Lower leg skin (tissue), 4 donors: ENCODE measurements at regions not wholly inside any gene's neighbourhood (a gene's known extent, or its start where the extent isn't known, plus 50 kb on each side); places are given as distances from the start of the nearest gene placed in this dataset.
"Not testable (repeated sequence)": the region's sequence is repeated elsewhere in the genome, so short reads cannot be mapped to it uniquely, and the experiment has no call there.

ENCODE experiments used
- DNase-seq, 2 donors: peaks; one replicate each; pipeline ENCODE4 v3.0.0-alpha.2; 2019; ENCODE audit warnings: low spot score in 2 of 2
- H3K4me3 ChIP-seq: fragments of 200-600 bp; sonication (generic); 2 replicates; pipeline ENCODE4 v1.5.1; 2017; ENCODE audit warnings: mild to moderate bottlenecking, low read depth; ENCODE audit not compliant: poor library complexity, severe bottlenecking
- CTCF ChIP-seq, 3 donors: fragments of 450-650 bp; IDR thresholded peaks; one replicate each; pipeline ENCODE4 v1.5.1; 2016; ENCODE audit warnings: antibody characterized with exemption in 3 of 3, mild to moderate bottlenecking in 3 of 3, moderate library complexity in 2 of 3
- POLR2A ChIP-seq, 2 donors: fragments of 450-650 bp; IDR thresholded peaks; one replicate each; pipeline ENCODE4 v1.6.1; 2016 to 2017; ENCODE audit warnings: antibody characterized with exemption in 2 of 2, mild to moderate bottlenecking in 1 of 2, moderate library complexity in 1 of 2
- WGBS, 2 donors: methylation state at CpG; one replicate each; pipeline ENCODE4 v1.1.5; 2018; 5-methylcytosine and 5-hydroxymethylcytosine counted together
- intact Hi-C: fragments of 100-400 bp; cut with DNase I; formaldehyde crosslinking; loops from one replicate; pipeline ENCODE4 v1.15.0; 2023; ENCODE audit warnings: low total_unique reads

- H3K4me3 ChIP-seq, result no peak overlapping the region
- TF ChIP-seq POLR2A (IDR thresholded peaks at IDR 0.05) (no peak), CTCF (IDR thresholded peaks at IDR 0.05) (no peak)
- intact Hi-C loops, result no loop called here
- DNase-seq, result no peak
These were observed 153.0 kb upstream of the TRPC5 start for GRCh38 chrX:112235547-112235946.

DNA sequence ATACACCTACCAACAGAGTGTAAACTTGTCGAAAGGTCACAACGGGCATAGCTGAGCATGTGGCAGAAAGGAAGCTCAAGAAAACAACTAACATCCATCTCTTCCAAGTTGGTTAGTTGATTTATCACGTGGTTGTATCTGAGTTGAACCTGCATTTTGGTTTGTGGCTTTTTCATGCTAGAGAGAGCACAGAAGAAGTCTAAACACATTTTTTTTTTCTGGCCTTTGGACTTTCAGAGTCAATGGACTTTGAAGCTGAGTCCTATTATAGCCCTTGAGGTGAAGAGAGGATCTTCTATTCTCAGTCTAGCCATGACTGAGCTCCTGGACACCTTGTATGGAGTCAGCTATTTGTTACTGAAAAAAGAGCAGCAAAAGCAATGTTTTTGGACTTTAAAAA is 150.6 kb upstream of the TRPC5 start:
- 75 to 79% methylated on average over 3 of the region's 3 CpGs for WGBS, 2 donors
- TF ChIP-seq POLR2A (IDR thresholded peaks at IDR 0.05) (no peak), CTCF (IDR thresholded peaks at IDR 0.05) (no peak)

DNA sequence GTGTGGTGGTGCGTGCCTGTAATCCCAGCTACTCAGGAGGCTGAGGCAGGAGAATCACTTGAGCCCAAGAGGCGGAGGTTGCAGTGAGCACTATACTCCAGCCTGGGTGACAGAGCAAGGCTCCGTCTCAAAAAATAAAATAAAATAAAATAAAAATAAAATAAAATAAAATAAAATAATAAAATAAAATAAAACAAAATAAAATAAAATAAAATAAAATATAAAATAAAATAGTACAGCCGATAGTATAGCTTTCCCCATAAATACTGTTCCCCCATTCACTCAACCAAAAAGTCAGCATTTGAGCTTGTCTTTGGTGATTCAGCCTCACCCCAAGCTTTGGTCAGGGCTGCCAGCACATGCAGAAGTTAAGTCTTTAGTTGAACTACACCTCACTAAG is 144.2 kb upstream of the TRPC5 start:
- WGBS, 2 donors, result 85 to 95% methylated on average over 4 of the region's 4 CpGs
- H3K4me3 ChIP-seq, intact Hi-C loops, DNase-seq: not testable (repeated sequence)

More for the DNA sequence above, 150.6 kb upstream of the TRPC5 start:
- no peak for DNase-seq
- intact Hi-C loops, result no loop called here
- H3K4me3 ChIP-seq, result no peak overlapping the region

DNA sequence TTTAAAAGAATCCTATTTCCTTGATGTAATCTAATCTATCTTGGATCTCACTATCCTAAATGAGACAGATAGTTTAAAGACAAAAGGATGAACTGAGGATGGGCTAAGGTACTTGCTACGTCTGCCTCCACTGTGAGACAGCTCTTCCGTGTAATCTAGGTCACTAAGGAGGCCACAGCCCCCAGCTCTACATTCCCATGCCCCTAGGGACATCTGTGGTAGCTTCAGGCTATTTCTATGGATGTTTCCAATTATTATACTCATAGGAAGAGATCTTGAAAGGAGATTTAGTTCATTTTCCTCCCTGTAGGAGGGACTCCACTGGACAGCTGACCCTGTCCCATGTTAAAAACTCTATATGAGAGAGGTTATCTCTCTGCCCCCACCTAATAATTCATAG is 140.8 kb upstream of the TRPC5 start:
- intact Hi-C loops, result no loop called here
- DNase-seq, result no peak
- no peak for TF ChIP-seq CTCF (IDR thresholded peaks at IDR 0.05)
- TF ChIP-seq POLR2A (IDR thresholded peaks at IDR 0.05), result no peak
- H3K4me3 ChIP-seq, result no peak overlapping the region
- 62 to 63% methylated on average over 2 of the region's 2 CpGs for WGBS, 2 donors

GRCh38 chrX:112218388-112218787 is 135.8 kb upstream of the TRPC5 start:
- no peak for DNase-seq
- no peak overlapping the region for H3K4me3 ChIP-seq
- WGBS, 2 donors, result 88 to 93% methylated on average over 4 of the region's 4 CpGs
- intact Hi-C loops, result no loop called here
- TF ChIP-seq POLR2A (IDR thresholded peaks at IDR 0.05) (no peak), CTCF (IDR thresholded peaks at IDR 0.05) (no peak)

DNA sequence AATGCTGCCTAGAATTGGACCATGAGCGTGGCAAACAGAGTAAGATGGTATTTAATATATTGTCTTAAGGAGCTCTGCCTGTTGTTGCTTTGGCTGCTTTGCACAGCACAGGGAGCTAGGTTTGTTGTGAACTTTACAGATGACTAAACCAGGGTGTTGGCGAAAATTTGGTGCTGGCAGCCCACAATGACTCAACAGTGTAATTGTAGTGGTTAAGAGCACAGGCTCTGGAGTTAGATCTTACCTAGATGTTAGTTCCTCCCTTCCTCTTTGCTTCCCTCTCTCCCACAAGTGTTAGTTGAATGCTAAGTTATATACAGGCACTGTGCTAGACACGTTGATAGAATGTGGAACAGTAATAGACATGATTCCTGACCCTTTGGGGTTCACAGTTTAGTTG is 128.9 kb upstream of the TRPC5 start:
- no peak overlapping the region for H3K4me3 ChIP-seq
- DNase-seq, result no peak
- intact Hi-C loops, result no loop called here
- 32 to 42% methylated on average over 3 of the region's 3 CpGs for WGBS, 2 donors
- TF ChIP-seq CTCF (IDR thresholded peaks at IDR 0.05) (no peak), POLR2A (IDR thresholded peaks at IDR 0.05) (no peak)
